Keratinocyte (primary cell): ENCODE measurements at regions not wholly inside any gene's neighbourhood (a gene's known extent, or its start where the extent isn't known, plus 50 kb on each side); places are given as distances from the start of the nearest gene placed in this dataset.

Source experiments
- DNase-seq: peaks from one replicate; pipeline ENCODE4 v3.0.0-alpha.2; 2011; ENCODE audit warnings: low read depth, missing footprints, low spot score
- FAIRE-seq: peaks from 2 replicates; lab custom pipeline; 2011; peaks lifted over from hg19 to GRCh38; lab: Jason Lieb, UNC
- H2AFZ ChIP-seq: 2 replicates; pipeline ENCODE4 v1.6.0; 2012; ENCODE audit warnings: low read length, control low read depth, inconsistent platforms; ENCODE audit not compliant: control insufficient read depth
- H3K27ac ChIP-seq: 2 replicates; pipeline ENCODE4 v1.5.1; 2011; ENCODE audit warnings: low read length; ENCODE audit not compliant: control insufficient read depth, insufficient read depth
- H3K27me3 ChIP-seq: 3 replicates; pipeline ENCODE4 v1.6.0; 2011; ENCODE audit warnings: low read length; ENCODE audit not compliant: control insufficient read depth, insufficient read depth; ENCODE audit errors: extremely low read depth
- H3K36me3 ChIP-seq, 2 experiments: 2 replicates in 1 of 2; 3 replicates in 1 of 2; pipeline ENCODE4 v1.5.1; 2011; ENCODE audit warnings: low read length in 2 of 2, mild to moderate bottlenecking in 1 of 2; ENCODE audit not compliant: control insufficient read depth in 2 of 2, insufficient read depth in 2 of 2; ENCODE audit errors: extremely low read depth in 1 of 2
- H3K4me1 ChIP-seq: 3 replicates; pipeline ENCODE4 v1.5.1; 2011; ENCODE audit warnings: low read length; ENCODE audit not compliant: control insufficient read depth, insufficient read depth; ENCODE audit errors: extremely low read depth
- H3K4me2 ChIP-seq: 3 replicates; pipeline ENCODE4 v1.6.0; 2011; ENCODE audit warnings: low read depth, low read length; ENCODE audit not compliant: control insufficient read depth, insufficient read depth; ENCODE audit errors: extremely low read depth
- H3K4me3 ChIP-seq, 3 experiments: fragments of 200-600 bp in 1 of 3; sonication (generic) in 1 of 3; 2 replicates in 2 of 3; 3 replicates in 1 of 3; pipeline ENCODE4 v1.5.1; 2011 to 2016; ENCODE audit warnings: low read length in 3 of 3, mild to moderate bottlenecking in 3 of 3, control low read depth in 2 of 3, inconsistent platforms in 1 of 3, low read depth in 1 of 3, mixed read lengths in 1 of 3, mixed run types in 1 of 3, moderate library complexity in 1 of 3; ENCODE audit not compliant: control insufficient read depth in 2 of 3, insufficient read depth in 2 of 3; ENCODE audit errors: extremely low read depth in 1 of 3
- H3K79me2 ChIP-seq: 2 replicates; pipeline ENCODE4 v1.6.0; 2012; ENCODE audit warnings: low read length; ENCODE audit not compliant: control insufficient read depth, insufficient read depth
- H3K9ac ChIP-seq: 3 replicates; pipeline ENCODE4 v1.6.0; 2011; ENCODE audit warnings: low read length; ENCODE audit not compliant: control insufficient read depth, insufficient read depth; ENCODE audit errors: extremely low read depth
- H3K9me1 ChIP-seq: 3 replicates; pipeline ENCODE4 v1.6.0; 2011; ENCODE audit warnings: low read length; ENCODE audit not compliant: control insufficient read depth, insufficient read depth; ENCODE audit errors: extremely low read depth
- H3K9me3 ChIP-seq: 2 replicates; pipeline ENCODE4 v1.5.1; 2012; ENCODE audit warnings: low read depth, low read length; ENCODE audit not compliant: control insufficient read depth
- H4K20me1 ChIP-seq: 3 replicates; pipeline ENCODE4 v1.6.0; 2011; ENCODE audit warnings: low read length; ENCODE audit not compliant: control insufficient read depth, insufficient read depth; ENCODE audit errors: extremely low read depth
- CTCF ChIP-seq, 3 experiments: IDR thresholded peaks in 1 of 3; conservative IDR thresholded peaks in 1 of 3; optimal IDR thresholded peaks in 1 of 3; 2 replicates in 2 of 3; 3 replicates in 1 of 3; pipeline versions ENCODE3 to v1.5.1; 2011; ENCODE audit warnings: low read length in 3 of 3, mild to moderate bottlenecking in 3 of 3, moderate library complexity in 2 of 3, control low read depth in 1 of 3, inconsistent platforms in 1 of 3; ENCODE audit not compliant: insufficient read depth in 2 of 3; ENCODE audit errors: extremely low read depth in 1 of 3
- EZH2 ChIP-seq: IDR thresholded peaks from one replicate; pipeline ENCODE4 v1.6.1; 2012; ENCODE audit warnings: inconsistent platforms, mild to moderate bottlenecking, low read length, moderate library complexity
- dilution Hi-C: fragments of 300-500 bp; cut with MboI; formaldehyde crosslinking; loops from one replicate; pipeline ENCODE4 v1.7.0; 2020; ENCODE audit warnings: low sequenced_read_pairs; ENCODE audit not compliant: extremely low pct_ligation_motif_present

- no peaks in the 10 kb centered on the region for H3K4me1 ChIP-seq
- dilution Hi-C loops: no loop called here
- DNase-seq: no peak
- no peaks in the 10 kb centered on the region for H3K27me3 ChIP-seq
- H3K4me2 ChIP-seq: no peak overlapping the region
- H3K4me3 ChIP-seq: no peak overlapping the region
- H3K9me3 ChIP-seq: no peaks in the 10 kb centered on the region
- TF ChIP-seq EZH2: no peak
- TF ChIP-seq CTCF (optimal IDR thresholded peaks at IDR 0.05 in 1 of 3, IDR thresholded peaks at IDR 0.05 in 1 of 3, conservative IDR thresholded peaks at IDR 0.05 in 1 of 3; ENCODE audit: extremely low read depth in 1 of 3, insufficient read depth in 2 of 3, low read length in 3 of 3): no peak
- no peaks in the 10 kb centered on the region for H3K79me2 ChIP-seq
- H3K9ac ChIP-seq: no peak overlapping the region
- H3K36me3 ChIP-seq: no peaks in the 10 kb centered on the region
- H3K9me1 ChIP-seq: no peaks in the 10 kb centered on the region
- H4K20me1 ChIP-seq: no peaks in the 10 kb centered on the region
- H3K27ac ChIP-seq: no peak overlapping the region
- no peak overlapping the region for H2AFZ ChIP-seq
- FAIRE-seq: no peak
Measured at GRCh38 chrX:112947981-112948615, 107.5 kb upstream of the AMOT start.

DNA sequence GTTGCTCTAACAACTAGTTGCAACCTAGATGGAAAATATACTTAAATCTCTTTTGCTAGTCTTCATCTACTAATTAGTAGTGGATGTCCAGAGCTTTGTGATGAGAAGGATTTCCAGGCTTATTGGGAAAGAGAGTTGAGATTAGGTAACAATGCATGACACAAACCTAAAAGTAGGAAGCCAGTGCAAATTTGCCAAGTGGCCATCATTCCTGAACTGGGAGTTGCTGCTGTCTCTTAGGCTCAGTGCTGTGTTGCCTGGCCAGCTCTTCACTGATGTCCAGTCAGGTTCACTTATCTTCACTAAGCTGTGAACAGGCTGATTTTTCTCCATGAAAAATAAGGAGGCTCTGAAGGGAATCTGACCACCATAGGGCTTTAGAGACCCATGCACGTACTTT lies 105.6 kb upstream of the AMOT start:
- TF ChIP-seq EZH2: no peak
- no peak for TF ChIP-seq CTCF (optimal IDR thresholded peaks at IDR 0.05 in 1 of 3, IDR thresholded peaks at IDR 0.05 in 1 of 3, conservative IDR thresholded peaks at IDR 0.05 in 1 of 3; ENCODE audit: extremely low read depth in 1 of 3, insufficient read depth in 2 of 3, low read length in 3 of 3)
- FAIRE-seq: no peak
- dilution Hi-C loops: no loop called here

More for the DNA sequence above, 105.6 kb upstream of the AMOT start:
- H3K27me3 ChIP-seq: no peaks in the 10 kb centered on the region
- no peak overlapping the region for H2AFZ ChIP-seq
- no peaks in the 10 kb centered on the region for H3K79me2 ChIP-seq
- H3K36me3 ChIP-seq: no peaks in the 10 kb centered on the region
- H3K9ac ChIP-seq: no peak overlapping the region
- DNase-seq: no peak
- no peaks in the 10 kb centered on the region for H3K9me3 ChIP-seq
- H3K4me1 ChIP-seq: no peaks in the 10 kb centered on the region
- no peaks in the 10 kb centered on the region for H4K20me1 ChIP-seq
- no peaks in the 10 kb centered on the region for H3K9me1 ChIP-seq
- H3K4me2 ChIP-seq: no peak overlapping the region
- no peak overlapping the region for H3K4me3 ChIP-seq
- H3K27ac ChIP-seq: no peak overlapping the region
